GM18868 (cell line): ENCODE measurements at regions not wholly inside any gene's neighbourhood (a gene's known extent, or its start where the extent isn't known, plus 50 kb on each side); places are given as distances from the start of the nearest gene placed in this dataset.
"Not testable (repeated sequence)": the region's sequence is repeated elsewhere in the genome, so short reads cannot be mapped to it uniquely, and the experiment has no call there.

Experiments used
- ATAC-seq: cut with Tn5 transposase; IDR thresholded peaks from one replicate; pipeline ENCODE4 v1.9.1; 2021; ENCODE audit warnings: mild to moderate bottlenecking, moderate library complexity; ENCODE audit not compliant: unreplicated experiment

- peak; percentile 45 for ATAC-seq
These were observed 382.7 kb downstream of the UTRN start for GRCh38 chr6:144667532-144668503.

- not testable (repeated sequence) for ATAC-seq
These were observed 385.1 kb downstream of the UTRN start for GRCh38 chr6:144670259-144670658.

GRCh38 chr6:144673807-144674206 is 388.7 kb downstream of the UTRN start:
- no peak for ATAC-seq

- peak; percentile 85 for ATAC-seq
These were observed 390.2 kb downstream of the UTRN start for GRCh38 chr6:144675231-144675861.

GRCh38 chr6:144676310-144676709 is 391.2 kb downstream of the UTRN start:
- ATAC-seq: not testable (repeated sequence)

- not testable (repeated sequence) for ATAC-seq
These were observed 392.1 kb downstream of the UTRN start for GRCh38 chr6:144677263-144677662.

- no peak for ATAC-seq
These were observed 393.7 kb downstream of the UTRN start for GRCh38 chr6:144678844-144679243.

GRCh38 chr6:144681334-144681733 is 396.2 kb downstream of the UTRN start:
- ATAC-seq: no peak

- no peak for ATAC-seq
These were observed 398.3 kb downstream of the UTRN start for GRCh38 chr6:144683216-144684070.

- ATAC-seq: no peak
These were observed 403.6 kb downstream of the UTRN start for GRCh38 chr6:144688713-144689112.

- no peak for ATAC-seq
These were observed 404.4 kb downstream of the UTRN start for GRCh38 chr6:144689503-144690040.

- ATAC-seq: no peak
These were observed 405.0 kb downstream of the UTRN start for GRCh38 chr6:144690133-144690532.

GRCh38 chr6:144690666-144691065 is 405.5 kb downstream of the UTRN start:
- ATAC-seq: no peak

- not testable (repeated sequence) for ATAC-seq
These were observed 406.9 kb downstream of the UTRN start for GRCh38 chr6:144692050-144692449.

- no peak for ATAC-seq
These were observed 410.9 kb downstream of the UTRN start for GRCh38 chr6:144695858-144696533.

GRCh38 chr6:144696610-144697368 is 411.7 kb downstream of the UTRN start:
- ATAC-seq: no peak

GRCh38 chr6:144697369-144697760 is 412.2 kb downstream of the UTRN start:
- ATAC-seq: no peak

GRCh38 chr6:144697801-144698200 is 412.7 kb downstream of the UTRN start:
- ATAC-seq: no peak

- ATAC-seq: no peak
These were observed 417.6 kb downstream of the UTRN start for GRCh38 chr6:144702781-144703180.

- no peak for ATAC-seq
These were observed 425.1 kb downstream of the UTRN start for GRCh38 chr6:144710207-144710606.
